Retinal pigment epithelial cell (primary cell): ENCODE measurements at regions not wholly inside any gene's neighbourhood (a gene's known extent, or its start where the extent isn't known, plus 50 kb on each side); places are given as distances from the start of the nearest gene placed in this dataset.

ENCODE experiments used
- DNase-seq: peaks from one replicate; pipeline ENCODE4 v3.0.0-alpha.2; 2010; ENCODE audit warnings: low read depth
- H3K4me3 ChIP-seq: 2 replicates; pipeline ENCODE4 v1.5.1; 2011; ENCODE audit warnings: mild to moderate bottlenecking, low read length, control low read depth, moderate library complexity
- TF ChIP-seq, protein P1 (sequence below): conservative IDR thresholded peaks from 2 replicates; pipeline ENCODE4 v1.5.1; 2011; ENCODE audit warnings: low read depth, low read length, control low read depth, inconsistent platforms

DNA sequence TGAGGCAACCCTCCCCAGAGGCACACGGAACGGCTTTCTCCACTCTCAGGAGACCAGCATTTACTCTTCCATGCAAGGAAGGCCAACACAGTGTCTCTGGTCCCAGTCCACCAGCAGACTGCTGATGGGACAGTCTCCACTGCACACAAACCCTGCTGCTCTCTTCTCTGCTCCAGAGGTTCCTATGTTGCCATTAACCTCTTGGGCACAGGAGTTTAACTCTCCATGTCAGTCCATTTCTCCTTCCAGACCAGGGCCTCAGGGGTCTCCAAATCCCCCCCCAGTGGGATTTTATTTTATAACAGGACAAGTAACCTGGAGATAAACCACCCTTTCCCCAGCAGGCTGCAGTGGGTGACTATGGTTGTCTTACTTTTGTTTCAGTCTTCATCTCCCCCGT is 452.5 kb downstream of the GADD45G start:
- no peak for DNase-seq
- TF ChIP-seq, protein P1, sequence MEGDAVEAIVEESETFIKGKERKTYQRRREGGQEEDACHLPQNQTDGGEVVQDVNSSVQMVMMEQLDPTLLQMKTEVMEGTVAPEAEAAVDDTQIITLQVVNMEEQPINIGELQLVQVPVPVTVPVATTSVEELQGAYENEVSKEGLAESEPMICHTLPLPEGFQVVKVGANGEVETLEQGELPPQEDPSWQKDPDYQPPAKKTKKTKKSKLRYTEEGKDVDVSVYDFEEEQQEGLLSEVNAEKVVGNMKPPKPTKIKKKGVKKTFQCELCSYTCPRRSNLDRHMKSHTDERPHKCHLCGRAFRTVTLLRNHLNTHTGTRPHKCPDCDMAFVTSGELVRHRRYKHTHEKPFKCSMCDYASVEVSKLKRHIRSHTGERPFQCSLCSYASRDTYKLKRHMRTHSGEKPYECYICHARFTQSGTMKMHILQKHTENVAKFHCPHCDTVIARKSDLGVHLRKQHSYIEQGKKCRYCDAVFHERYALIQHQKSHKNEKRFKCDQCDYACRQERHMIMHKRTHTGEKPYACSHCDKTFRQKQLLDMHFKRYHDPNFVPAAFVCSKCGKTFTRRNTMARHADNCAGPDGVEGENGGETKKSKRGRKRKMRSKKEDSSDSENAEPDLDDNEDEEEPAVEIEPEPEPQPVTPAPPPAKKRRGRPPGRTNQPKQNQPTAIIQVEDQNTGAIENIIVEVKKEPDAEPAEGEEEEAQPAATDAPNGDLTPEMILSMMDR: no peak
- no peak overlapping the region for H3K4me3 ChIP-seq

DNA sequence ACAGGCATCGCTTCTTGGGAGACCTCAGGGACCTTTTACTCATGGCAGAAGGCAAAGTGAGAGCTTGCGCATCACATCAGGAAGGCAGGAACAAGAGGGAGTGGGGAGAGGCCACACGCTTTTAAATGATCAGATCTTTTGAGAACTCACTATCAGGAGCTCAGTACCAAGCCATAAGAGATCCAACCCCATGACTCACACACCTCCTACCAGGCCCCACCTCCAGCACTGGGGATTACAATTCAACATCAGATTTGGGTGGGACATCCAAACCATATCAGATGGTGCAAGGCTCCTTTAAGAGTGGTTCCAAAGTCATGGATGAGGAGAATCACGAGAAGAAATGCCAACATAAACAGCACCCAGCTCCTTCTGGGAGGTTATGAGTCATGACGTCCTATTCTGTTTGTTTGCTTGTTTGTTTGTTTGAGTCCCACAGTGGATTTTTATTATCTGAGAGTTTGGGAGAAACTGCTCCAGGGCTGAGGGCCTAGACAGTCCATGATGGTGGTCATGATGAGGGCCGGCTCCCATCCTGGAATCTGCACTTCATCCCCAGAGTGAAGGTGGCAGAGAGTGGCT is 453.5 kb downstream of the GADD45G start:
- DNase-seq: no peak
- H3K4me3 ChIP-seq: no peak overlapping the region
- TF ChIP-seq, protein P1: no peak

DNA sequence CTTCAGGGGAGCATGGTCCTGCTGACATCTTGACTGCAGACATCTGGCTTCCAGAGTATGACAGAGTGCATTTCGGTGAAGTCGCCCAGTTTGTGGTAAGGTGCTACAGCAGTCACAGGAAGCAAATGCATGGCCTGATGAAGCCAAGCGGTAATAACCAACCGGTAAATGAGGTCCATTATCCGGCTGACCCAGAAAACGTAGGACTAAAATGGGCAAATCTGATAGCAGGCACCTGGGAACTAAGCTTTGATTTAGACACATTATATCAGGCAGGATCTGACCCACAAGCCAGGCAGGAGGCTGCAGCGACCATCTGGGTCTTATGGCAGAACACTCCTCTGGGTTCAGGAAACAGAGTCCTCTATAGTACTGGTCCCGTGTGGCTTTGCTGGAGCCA is 454.6 kb downstream of the GADD45G start:
- TF ChIP-seq, protein P1: no peak
- DNase-seq: no peak
- no peak overlapping the region for H3K4me3 ChIP-seq

DNA sequence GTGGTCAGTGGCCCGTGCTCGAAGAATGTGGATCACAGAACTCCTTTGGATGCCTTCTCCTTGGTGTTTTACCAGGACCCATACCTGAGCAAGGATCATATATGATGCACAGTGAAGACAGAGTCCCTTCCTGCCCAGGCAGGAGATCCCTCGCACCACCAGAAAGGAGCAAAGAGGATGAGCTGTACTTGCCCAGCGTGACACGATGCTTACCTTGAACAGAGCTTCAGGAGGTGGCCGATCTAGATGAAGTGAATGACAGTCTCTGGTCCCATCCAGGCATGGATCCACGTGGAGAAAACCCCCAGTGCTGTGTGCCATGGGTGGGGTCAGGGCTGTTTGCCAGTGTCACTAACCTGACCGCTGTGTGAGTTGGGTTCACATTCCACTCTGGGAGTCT is 455.4 kb downstream of the GADD45G start:
- TF ChIP-seq, protein P1: no peak
- no peak overlapping the region for H3K4me3 ChIP-seq
- DNase-seq: no peak

DNA sequence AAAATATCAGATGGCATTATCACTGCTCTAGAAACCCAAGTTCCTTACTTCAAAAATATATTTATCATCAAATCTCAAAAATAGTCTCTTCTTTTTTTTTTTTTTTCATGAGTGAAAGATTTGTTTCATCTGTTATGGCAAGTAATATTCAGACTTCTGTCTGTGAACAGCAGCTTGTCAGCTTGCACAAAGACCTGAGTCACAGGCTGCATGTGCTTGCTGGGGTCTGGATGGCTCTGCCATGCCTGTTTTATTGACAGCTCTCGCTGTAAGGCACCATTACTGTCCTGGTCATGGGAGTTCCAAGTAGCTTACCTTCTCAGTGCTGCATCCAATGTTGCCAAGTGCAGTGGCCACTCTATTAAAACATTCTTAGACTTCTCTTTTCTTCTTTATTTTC is 456.4 kb downstream of the GADD45G start:
- no peak overlapping the region for H3K4me3 ChIP-seq
- DNase-seq: no peak
- TF ChIP-seq, protein P1: no peak

DNA sequence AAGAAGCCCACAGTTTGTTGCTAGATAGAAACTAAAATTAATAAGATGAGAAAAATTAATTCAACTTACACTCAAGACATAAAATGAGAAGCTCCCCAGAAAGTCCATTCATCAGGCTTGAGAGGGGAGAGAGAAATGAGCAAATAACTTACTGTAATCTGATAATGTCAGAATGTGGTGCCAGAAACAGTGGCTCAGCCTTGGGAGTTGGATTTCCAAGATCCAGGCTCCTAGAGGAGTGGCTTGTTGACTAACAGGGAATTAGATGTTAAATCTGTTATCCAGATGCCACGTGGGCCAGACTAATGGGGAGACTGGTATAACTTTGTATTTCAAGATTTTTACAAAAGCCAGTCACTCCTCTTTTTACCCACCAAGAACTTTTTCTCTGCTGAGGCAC is 458.2 kb downstream of the GADD45G start:
- TF ChIP-seq, protein P1: no peak
- DNase-seq: no peak
- H3K4me3 ChIP-seq: no peak overlapping the region

DNA sequence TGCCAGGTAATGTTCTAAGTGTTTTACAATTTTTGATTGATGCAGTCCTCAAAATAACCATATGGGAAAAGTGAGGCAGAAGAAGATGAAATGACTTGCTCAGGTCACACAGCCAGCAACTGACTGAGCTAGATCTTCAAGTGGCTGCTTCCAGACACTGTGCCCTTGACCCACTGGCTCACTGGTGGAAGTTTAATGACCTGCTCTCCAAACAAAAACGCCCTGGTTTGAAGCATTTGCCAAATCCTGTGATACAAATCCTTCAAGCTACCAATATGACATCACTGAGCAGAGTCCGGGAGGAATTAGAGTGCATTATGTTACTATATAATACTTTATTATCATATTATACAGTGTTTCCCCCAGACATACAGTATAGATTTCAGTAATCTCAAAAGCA is 459.4 kb downstream of the GADD45G start:
- no peak overlapping the region for H3K4me3 ChIP-seq
- no peak for DNase-seq
- TF ChIP-seq, protein P1: no peak
